ENCODE measurements at regions not wholly inside any gene's neighbourhood (a gene's known extent, or its start where the extent isn't known, plus 50 kb on each side); places are given as distances from the start of the nearest gene placed in this dataset.

- WGBS, 2 donors (ENCODE audit: low coverage in 1 of 2), result 73 to 86% methylated on average over 7 of the region's 10 CpGs
- ATAC-seq, result no peak
- Histone ChIP-seq H3K9me3 (no peaks in the 10 kb centered on the region), H3K4me3 (no peak overlapping the region), H3K36me3 (no peaks in the 10 kb centered on the region), H3K4me1 (peaks cover 4 to 18% (median 8%) of the 10 kb centered on the region in 3 donors), H3K27ac (no peak overlapping the region), H3K27me3 (no peaks in the 10 kb centered on the region)
- TF ChIP-seq CTCF (IDR thresholded peaks at IDR 0.05) (no peak), EP300 (IDR thresholded peaks at IDR 0.05) (no peak), POLR2A (IDR thresholded peaks at IDR 0.05) (no peak), POLR2AphosphoS5 (IDR thresholded peaks at IDR 0.05) (no peak)
Observed at GRCh38 chr5:109486200-109486804, 76.5 kb upstream of the PJA2 start.

DNA sequence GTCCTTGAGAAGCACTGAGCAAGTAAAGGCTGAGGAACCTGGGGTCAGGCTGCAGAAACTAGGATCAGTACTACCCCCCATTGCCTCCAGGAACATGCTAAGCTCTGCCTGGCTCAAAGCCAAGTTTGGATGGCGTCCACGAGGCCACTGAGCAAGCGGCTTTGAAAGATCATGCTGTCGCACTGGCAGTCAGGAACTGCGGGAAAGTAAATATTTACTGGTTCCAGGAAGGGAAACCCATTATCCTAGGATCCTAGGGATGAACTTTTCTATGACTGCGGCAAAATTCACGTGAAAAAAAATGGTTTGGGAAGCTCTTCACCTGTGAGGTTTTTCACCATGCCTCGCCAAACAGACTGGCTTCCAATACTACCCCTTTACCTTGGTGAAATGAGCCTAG, 75.3 kb upstream of the PJA2 start:
- no peak for TF ChIP-seq POLR2A (IDR thresholded peaks at IDR 0.05)
- peak in 2 of 4 experiments; percentile 9 to 10 for TF ChIP-seq CTCF (IDR thresholded peaks at IDR 0.05)
- TF ChIP-seq POLR2AphosphoS5 (IDR thresholded peaks at IDR 0.05), result peak; percentile 76
- H3K9me3 ChIP-seq, result no peaks in the 10 kb centered on the region
- H3K4me1 ChIP-seq, result peaks cover 4 to 18% (median 8%) of the 10 kb centered on the region in 3 donors
- ATAC-seq, result peak; percentile 65
- no peaks in the 10 kb centered on the region for H3K36me3 ChIP-seq
- no peak overlapping the region for H3K27ac ChIP-seq
- WGBS, 2 donors (ENCODE audit: low coverage in 1 of 2), result 17 to 36% methylated on average over 3 to 8 of the region's 8 CpGs
- H3K4me3 ChIP-seq, result no peak overlapping the region
- H3K27me3 ChIP-seq, result no peaks in the 10 kb centered on the region

- Histone ChIP-seq H3K4me1 (peaks cover 4 to 18% (median 8%) of the 10 kb centered on the region in 3 donors), H3K9me3 (no peaks in the 10 kb centered on the region), H3K27me3 (no peaks in the 10 kb centered on the region), H3K4me3 (no peak overlapping the region), H3K27ac (no peak overlapping the region), H3K36me3 (no peaks in the 10 kb centered on the region)
- WGBS, 2 donors (ENCODE audit: low coverage in 1 of 2), result 29 to 61% methylated on average over 2 to 3 of the region's 3 CpGs
- TF ChIP-seq CTCF (IDR thresholded peaks at IDR 0.05), result no peak
- no peak for TF ChIP-seq POLR2A (IDR thresholded peaks at IDR 0.05)
- no peak for ATAC-seq
Observed at GRCh38 chr5:109484597-109484996, 74.8 kb upstream of the PJA2 start.

DNA sequence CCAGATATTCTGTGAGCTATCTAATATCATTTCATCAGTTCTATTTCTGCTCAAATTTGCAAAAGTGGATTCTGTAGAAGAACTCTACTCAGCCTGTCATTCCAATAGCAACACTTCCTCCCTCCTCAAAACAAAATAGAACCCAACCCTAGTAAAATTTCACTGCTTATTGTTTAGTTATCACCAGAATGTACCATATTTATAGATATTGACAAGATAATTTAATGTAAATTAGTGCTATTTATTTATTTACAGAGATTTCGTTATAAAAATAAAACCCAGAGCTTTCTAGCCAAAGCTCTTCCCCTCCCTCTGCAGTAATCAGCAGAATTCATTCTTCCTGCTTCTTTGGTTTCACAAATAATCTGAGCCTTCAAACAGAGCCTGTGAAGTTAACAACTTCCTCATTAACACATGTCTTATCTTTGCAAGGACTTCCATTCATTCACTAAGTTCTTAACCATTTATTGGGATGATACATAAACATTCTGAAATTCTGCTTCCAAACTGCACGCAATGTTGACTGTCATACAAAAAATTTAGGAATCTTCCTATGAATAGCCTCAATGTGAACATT, 73.7 kb upstream of the PJA2 start:
- no peaks in the 10 kb centered on the region for H3K36me3 ChIP-seq
- peaks cover 4 to 18% (median 8%) of the 10 kb centered on the region in 3 donors for H3K4me1 ChIP-seq
- H3K9me3 ChIP-seq, result no peaks in the 10 kb centered on the region
- no peak for ATAC-seq
- H3K4me3 ChIP-seq, result no peak overlapping the region
- H3K27ac ChIP-seq, result no peak overlapping the region
- WGBS, 2 donors (ENCODE audit: low coverage in 1 of 2), result 69 to 71% methylated on average over 2 of the region's 2 CpGs
- H3K27me3 ChIP-seq, result no peaks in the 10 kb centered on the region
- TF ChIP-seq EP300 (IDR thresholded peaks at IDR 0.05) (no peak), POLR2A (IDR thresholded peaks at IDR 0.05) (no peak), CTCF (IDR thresholded peaks at IDR 0.05) (no peak), POLR2AphosphoS5 (IDR thresholded peaks at IDR 0.05) (no peak)

DNA sequence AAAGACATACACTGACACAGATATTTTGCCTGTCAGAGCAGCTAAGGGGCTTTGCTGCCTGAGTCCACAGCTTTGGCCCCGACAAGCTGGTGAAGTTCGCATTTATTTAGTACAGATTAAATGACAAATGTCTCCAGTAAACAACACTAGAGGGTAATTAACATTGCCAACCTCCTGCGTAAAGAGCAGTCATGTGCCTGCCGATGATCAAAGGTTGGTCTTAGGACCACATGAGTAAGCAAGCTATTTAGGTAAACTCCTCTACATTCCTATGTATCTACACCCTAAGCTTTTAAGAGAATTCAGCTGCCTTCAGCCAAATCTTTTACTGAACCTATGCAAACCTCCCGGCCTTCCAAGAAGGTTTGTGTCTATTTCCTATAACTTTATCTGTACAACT, 73.0 kb upstream of the PJA2 start:
- Histone ChIP-seq H3K27me3 (no peaks in the 10 kb centered on the region), H3K36me3 (no peaks in the 10 kb centered on the region), H3K9me3 (no peaks in the 10 kb centered on the region), H3K27ac (no peak overlapping the region), H3K4me1 (peaks cover 4 to 18% (median 8%) of the 10 kb centered on the region in 3 donors), H3K4me3 (no peak overlapping the region)
- ATAC-seq, result no peak
- WGBS, 2 donors (ENCODE audit: low coverage in 1 of 2), result 91% methylated on average over 5 of the region's 5 CpGs; no CpG with 5 or more reads in 1 of the 2 donors
- TF ChIP-seq POLR2A (IDR thresholded peaks at IDR 0.05) (no peak), POLR2AphosphoS5 (IDR thresholded peaks at IDR 0.05) (no peak), CTCF (IDR thresholded peaks at IDR 0.05) (no peak), EP300 (IDR thresholded peaks at IDR 0.05) (no peak)
